ENCODE measurements at regions not wholly inside any gene's neighbourhood (a gene's known extent, or its start where the extent isn't known, plus 50 kb on each side); places are given as distances from the start of the nearest gene placed in this dataset.
"Not testable (repeated sequence)": the region's sequence is repeated elsewhere in the genome, so short reads cannot be mapped to it uniquely, and the experiment has no call there.

- no peak overlapping the region for H3K4me2 ChIP-seq (ENCODE audit: low read length)
Measured at GRCh38 chr5:89668821-89669220, 740.7 kb downstream of the CETN3 start.

GRCh38 chr5:89662499-89662898, 747.1 kb downstream of the CETN3 start:
- Histone ChIP-seq H3K9ac (ENCODE audit: low read depth, low read length) (no peak overlapping the region), H3K9me3 (replicated peaks; ENCODE audit: low read length) (no peaks in the 10 kb centered on the region), H3K4me1 (ENCODE audit: control insufficient read depth, insufficient read depth, low read length) (no peaks in the 10 kb centered on the region), H3K4me2 (ENCODE audit: low read length) (no peak overlapping the region), H3K4me3 (ENCODE audit: low read length) (no peak overlapping the region), H3K27me3 (ENCODE audit: control insufficient read depth, insufficient read depth, low read length) (no peaks in the 10 kb centered on the region), H3K36me3 (ENCODE audit: insufficient read depth, low read length) (no peaks in the 10 kb centered on the region)

More at GRCh38 chr5:89668821-89669220, 740.7 kb downstream of the CETN3 start:
- Histone ChIP-seq H3K4me1 (ENCODE audit: control insufficient read depth, insufficient read depth, low read length) (no peaks in the 10 kb centered on the region), H3K9ac (ENCODE audit: low read depth, low read length) (no peak overlapping the region), H3K9me3 (replicated peaks; ENCODE audit: low read length) (no peaks in the 10 kb centered on the region), H3K27me3 (ENCODE audit: control insufficient read depth, insufficient read depth, low read length) (no peaks in the 10 kb centered on the region), H3K4me3 (ENCODE audit: low read length) (no peak overlapping the region), H3K36me3 (ENCODE audit: insufficient read depth, low read length) (no peaks in the 10 kb centered on the region)

DNA sequence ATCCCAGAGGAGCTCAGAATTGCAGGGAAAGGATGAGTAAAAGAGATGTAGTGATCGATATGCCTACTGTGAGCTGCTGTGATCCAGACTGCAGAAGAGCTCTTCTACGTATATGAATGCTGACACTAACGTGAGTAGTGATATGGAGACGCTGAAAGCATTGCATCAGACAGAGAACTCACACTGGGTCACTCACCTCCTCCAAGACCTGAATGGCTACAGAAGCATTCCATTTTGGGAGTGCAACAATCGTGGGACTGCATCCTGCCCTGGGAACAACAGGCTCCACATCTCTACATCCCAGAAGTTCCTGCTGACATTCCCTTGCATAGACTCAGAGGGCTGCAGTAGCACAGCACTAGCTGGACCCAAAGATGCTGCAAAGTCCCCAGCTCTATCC, 755.9 kb upstream of the MEF2C start:
- Histone ChIP-seq H3K4me2 (ENCODE audit: low read length) (no peak overlapping the region), H3K36me3 (ENCODE audit: insufficient read depth, low read length) (no peaks in the 10 kb centered on the region), H3K27me3 (ENCODE audit: control insufficient read depth, insufficient read depth, low read length) (no peaks in the 10 kb centered on the region), H3K4me3 (ENCODE audit: low read length) (no peak overlapping the region), H3K9ac (ENCODE audit: low read depth, low read length) (no peak overlapping the region), H3K4me1 (ENCODE audit: control insufficient read depth, insufficient read depth, low read length) (no peaks in the 10 kb centered on the region), H3K9me3 (replicated peaks; ENCODE audit: low read length) (no peaks in the 10 kb centered on the region)

- not testable (repeated sequence) for H3K9ac ChIP-seq (ENCODE audit: low read depth, low read length); H3K4me2 ChIP-seq (ENCODE audit: low read length); H3K27me3 ChIP-seq (ENCODE audit: control insufficient read depth, insufficient read depth, low read length); H3K36me3 ChIP-seq (ENCODE audit: insufficient read depth, low read length); H3K9me3 ChIP-seq (replicated peaks; ENCODE audit: low read length); H3K4me3 ChIP-seq (ENCODE audit: low read length); H3K4me1 ChIP-seq (ENCODE audit: control insufficient read depth, insufficient read depth, low read length)
Measured at GRCh38 chr5:89634176-89634575, 751.2 kb upstream of the MEF2C start.

DNA sequence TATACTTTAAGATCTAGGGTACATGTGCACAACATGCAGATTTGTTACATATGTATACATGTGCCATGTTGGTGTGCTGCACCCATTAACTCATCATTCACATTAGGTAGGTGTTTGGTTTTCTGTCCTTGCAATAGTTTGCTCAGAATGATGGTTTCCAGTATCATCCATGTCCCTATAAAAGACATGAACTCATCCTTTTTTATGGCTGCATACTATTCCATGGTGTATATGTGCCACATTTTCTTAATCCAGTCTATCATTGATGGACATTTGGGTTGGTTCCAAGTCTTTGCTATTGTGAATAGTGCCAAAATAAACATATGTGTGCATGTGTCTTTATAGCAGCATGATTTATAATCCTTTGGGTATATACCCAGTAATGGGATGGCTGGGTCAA, 747.1 kb upstream of the MEF2C start:
- H3K36me3 ChIP-seq (ENCODE audit: insufficient read depth, low read length); H3K9ac ChIP-seq (ENCODE audit: low read depth, low read length); H3K27me3 ChIP-seq (ENCODE audit: control insufficient read depth, insufficient read depth, low read length); H3K9me3 ChIP-seq (replicated peaks; ENCODE audit: low read length); H3K4me2 ChIP-seq (ENCODE audit: low read length); H3K4me1 ChIP-seq (ENCODE audit: control insufficient read depth, insufficient read depth, low read length); H3K4me3 ChIP-seq (ENCODE audit: low read length): not testable (repeated sequence)

GRCh38 chr5:89628876-89629635, 746.1 kb upstream of the MEF2C start:
- H3K9me3 ChIP-seq (replicated peaks; ENCODE audit: low read length): no peaks in the 10 kb centered on the region
- H3K27me3 ChIP-seq (ENCODE audit: control insufficient read depth, insufficient read depth, low read length): no peaks in the 10 kb centered on the region
- no peak overlapping the region for H3K9ac ChIP-seq (ENCODE audit: low read depth, low read length)
- H3K36me3 ChIP-seq (ENCODE audit: insufficient read depth, low read length): no peaks in the 10 kb centered on the region
- H3K4me3 ChIP-seq (ENCODE audit: low read length): no peak overlapping the region
- no peaks in the 10 kb centered on the region for H3K4me1 ChIP-seq (ENCODE audit: control insufficient read depth, insufficient read depth, low read length)
- no peak overlapping the region for H3K4me2 ChIP-seq (ENCODE audit: low read length)

GRCh38 chr5:89615839-89616518, 733.0 kb upstream of the MEF2C start:
- Histone ChIP-seq H3K27me3 (ENCODE audit: control insufficient read depth, insufficient read depth, low read length) (no peaks in the 10 kb centered on the region), H3K4me1 (ENCODE audit: control insufficient read depth, insufficient read depth, low read length) (no peaks in the 10 kb centered on the region), H3K9ac (ENCODE audit: low read depth, low read length) (no peak overlapping the region), H3K4me2 (ENCODE audit: low read length) (no peak overlapping the region), H3K36me3 (ENCODE audit: insufficient read depth, low read length) (no peaks in the 10 kb centered on the region), H3K9me3 (replicated peaks; ENCODE audit: low read length) (no peaks in the 10 kb centered on the region), H3K4me3 (ENCODE audit: low read length) (no peak overlapping the region)

DNA sequence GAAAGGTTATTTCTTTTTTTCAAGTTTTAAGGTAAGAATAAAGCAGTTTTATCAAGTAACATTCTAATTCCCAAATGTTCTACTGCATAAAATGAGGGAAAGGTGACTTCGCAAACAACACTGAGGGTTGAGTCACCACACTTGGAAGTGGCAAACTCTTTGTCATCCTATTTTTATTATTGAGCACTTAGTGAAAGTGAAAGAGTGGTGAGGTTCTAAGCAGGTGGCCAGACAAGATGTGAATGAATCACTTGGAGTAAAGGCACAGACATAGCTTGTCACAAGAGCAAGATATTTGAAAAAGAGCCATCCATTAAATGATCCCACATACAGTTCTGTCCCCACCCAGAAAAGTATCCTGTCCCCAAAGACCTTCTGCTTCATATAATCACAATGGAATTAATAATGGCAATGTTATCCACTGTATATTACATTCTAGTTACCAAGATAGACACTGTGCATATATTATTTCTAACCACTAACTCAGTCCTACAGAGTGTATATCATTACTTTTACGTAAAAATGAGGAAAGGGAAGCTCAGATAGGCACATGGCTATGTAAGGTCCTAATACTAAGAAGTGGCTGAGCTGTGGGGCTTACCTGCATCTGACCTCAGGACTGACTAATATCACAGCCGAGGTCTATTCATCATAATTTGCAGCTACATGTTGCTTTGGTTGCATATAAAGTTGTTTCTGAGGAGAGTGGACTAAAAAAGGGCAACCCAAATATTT, 730.4 kb upstream of the MEF2C start:
- no peaks in the 10 kb centered on the region for H3K27me3 ChIP-seq (ENCODE audit: control insufficient read depth, insufficient read depth, low read length)
- H3K36me3 ChIP-seq (ENCODE audit: insufficient read depth, low read length): no peaks in the 10 kb centered on the region
- no peak overlapping the region for H3K4me3 ChIP-seq (ENCODE audit: low read length)
- no peaks in the 10 kb centered on the region for H3K4me1 ChIP-seq (ENCODE audit: control insufficient read depth, insufficient read depth, low read length)
- no peak overlapping the region for H3K4me2 ChIP-seq (ENCODE audit: low read length)
- H3K9ac ChIP-seq (ENCODE audit: low read depth, low read length): no peak overlapping the region
- H3K9me3 ChIP-seq (replicated peaks; ENCODE audit: low read length): no peaks in the 10 kb centered on the region

- H3K9me3 ChIP-seq (replicated peaks; ENCODE audit: low read length): no peaks in the 10 kb centered on the region
Measured at GRCh38 chr5:89606939-89607534, 724.1 kb upstream of the MEF2C start.

DNA sequence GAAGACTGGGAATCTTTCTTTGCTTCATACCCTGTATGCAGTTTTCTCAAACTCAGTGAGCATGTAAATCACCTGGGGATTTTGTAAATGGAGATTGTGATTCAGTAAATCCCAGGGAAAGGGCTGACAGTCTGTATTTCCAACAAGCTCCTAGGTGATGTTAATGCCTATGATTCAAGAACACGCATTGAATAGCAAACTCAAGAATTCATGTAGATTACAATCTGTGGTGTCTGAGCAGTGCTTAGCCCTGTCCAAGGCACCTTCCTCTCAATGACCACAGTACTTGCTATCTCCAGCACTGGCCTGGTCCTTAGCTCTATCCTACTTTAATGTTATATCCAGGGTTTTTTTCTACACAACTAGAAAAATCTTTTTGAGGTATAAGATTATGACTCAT, 721.4 kb upstream of the MEF2C start:
- no peaks in the 10 kb centered on the region for H3K9me3 ChIP-seq (replicated peaks; ENCODE audit: low read length)
- H3K4me1 ChIP-seq (ENCODE audit: control insufficient read depth, insufficient read depth, low read length): no peaks in the 10 kb centered on the region
- H3K9ac ChIP-seq (ENCODE audit: low read depth, low read length): no peak overlapping the region
- H3K27me3 ChIP-seq (ENCODE audit: control insufficient read depth, insufficient read depth, low read length): no peaks in the 10 kb centered on the region
- H3K4me3 ChIP-seq (ENCODE audit: low read length): no peak overlapping the region
- no peaks in the 10 kb centered on the region for H3K36me3 ChIP-seq (ENCODE audit: insufficient read depth, low read length)
- no peak overlapping the region for H3K4me2 ChIP-seq (ENCODE audit: low read length)

More at GRCh38 chr5:89606939-89607534, 724.1 kb upstream of the MEF2C start:
- Histone ChIP-seq H3K27me3 (ENCODE audit: control insufficient read depth, insufficient read depth, low read length) (no peaks in the 10 kb centered on the region), H3K4me2 (ENCODE audit: low read length) (no peak overlapping the region), H3K4me1 (ENCODE audit: control insufficient read depth, insufficient read depth, low read length) (no peaks in the 10 kb centered on the region), H3K36me3 (ENCODE audit: insufficient read depth, low read length) (no peaks in the 10 kb centered on the region), H3K4me3 (ENCODE audit: low read length) (no peak overlapping the region), H3K9ac (ENCODE audit: low read depth, low read length) (no peak overlapping the region)

DNA sequence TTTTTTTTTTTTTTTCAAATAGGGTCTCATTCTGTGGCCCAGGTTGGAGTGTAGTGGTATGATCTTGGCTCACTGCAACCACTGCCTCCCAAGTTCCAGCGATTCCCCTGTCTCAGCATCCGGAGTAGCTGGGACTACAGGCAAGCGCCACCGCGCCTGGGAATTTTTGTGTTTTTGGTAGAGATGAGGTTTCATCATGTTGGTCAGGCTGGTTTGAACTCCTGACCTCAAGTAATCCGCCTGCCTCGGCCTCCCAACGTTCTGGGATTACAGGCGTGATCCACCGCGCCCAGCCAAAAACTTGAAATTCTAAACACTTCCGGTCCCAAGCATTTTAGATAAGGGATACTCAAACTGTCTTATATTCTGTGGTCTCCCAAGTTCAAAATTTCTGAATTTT, 718.9 kb upstream of the MEF2C start:
- Histone ChIP-seq H3K9me3 (replicated peaks; ENCODE audit: low read length) (no peaks in the 10 kb centered on the region), H3K4me2 (ENCODE audit: low read length) (no peak overlapping the region), H3K27me3 (ENCODE audit: control insufficient read depth, insufficient read depth, low read length) (no peaks in the 10 kb centered on the region), H3K9ac (ENCODE audit: low read depth, low read length) (no peak overlapping the region), H3K36me3 (ENCODE audit: insufficient read depth, low read length) (no peaks in the 10 kb centered on the region), H3K4me3 (ENCODE audit: low read length) (no peak overlapping the region), H3K4me1 (ENCODE audit: control insufficient read depth, insufficient read depth, low read length) (no peaks in the 10 kb centered on the region)
